ENCODE measurements at regions not wholly inside any gene's neighbourhood (a gene's known extent, or its start where the extent isn't known, plus 50 kb on each side); places are given as distances from the start of the nearest gene placed in this dataset.

DNA sequence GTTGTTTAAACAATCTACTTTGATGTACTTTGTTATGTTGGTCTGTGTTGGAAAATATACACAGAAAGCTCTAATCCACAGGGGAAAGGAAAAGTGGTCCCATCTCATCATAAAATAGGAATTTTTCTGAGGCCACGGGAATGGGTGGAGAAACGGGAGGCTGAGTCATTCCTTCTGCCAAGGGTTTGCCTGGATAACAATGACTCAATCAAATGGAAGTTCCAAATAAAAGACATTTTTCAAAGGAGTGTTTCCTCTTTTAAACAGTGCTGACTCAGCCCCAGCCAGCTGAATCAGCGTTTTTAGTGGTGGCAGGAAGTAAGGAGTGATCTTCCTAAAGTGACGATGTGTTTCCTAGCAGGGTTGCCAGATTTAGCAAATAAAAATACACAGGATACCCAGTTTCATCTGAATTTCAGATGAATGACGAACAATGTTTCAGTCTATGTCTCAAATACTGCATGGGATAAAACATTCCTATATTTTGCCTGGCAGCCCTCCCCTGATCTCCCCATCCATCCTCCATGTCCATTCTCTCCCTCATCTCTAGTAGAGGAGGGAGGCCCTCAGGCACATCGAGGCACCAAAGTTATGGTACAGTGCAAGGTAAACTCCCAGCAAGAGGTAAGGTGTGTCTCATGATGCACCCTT lies 345.4 kb upstream of the GATB start:
- TF ChIP-seq, protein P1, sequence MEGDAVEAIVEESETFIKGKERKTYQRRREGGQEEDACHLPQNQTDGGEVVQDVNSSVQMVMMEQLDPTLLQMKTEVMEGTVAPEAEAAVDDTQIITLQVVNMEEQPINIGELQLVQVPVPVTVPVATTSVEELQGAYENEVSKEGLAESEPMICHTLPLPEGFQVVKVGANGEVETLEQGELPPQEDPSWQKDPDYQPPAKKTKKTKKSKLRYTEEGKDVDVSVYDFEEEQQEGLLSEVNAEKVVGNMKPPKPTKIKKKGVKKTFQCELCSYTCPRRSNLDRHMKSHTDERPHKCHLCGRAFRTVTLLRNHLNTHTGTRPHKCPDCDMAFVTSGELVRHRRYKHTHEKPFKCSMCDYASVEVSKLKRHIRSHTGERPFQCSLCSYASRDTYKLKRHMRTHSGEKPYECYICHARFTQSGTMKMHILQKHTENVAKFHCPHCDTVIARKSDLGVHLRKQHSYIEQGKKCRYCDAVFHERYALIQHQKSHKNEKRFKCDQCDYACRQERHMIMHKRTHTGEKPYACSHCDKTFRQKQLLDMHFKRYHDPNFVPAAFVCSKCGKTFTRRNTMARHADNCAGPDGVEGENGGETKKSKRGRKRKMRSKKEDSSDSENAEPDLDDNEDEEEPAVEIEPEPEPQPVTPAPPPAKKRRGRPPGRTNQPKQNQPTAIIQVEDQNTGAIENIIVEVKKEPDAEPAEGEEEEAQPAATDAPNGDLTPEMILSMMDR (conservative IDR thresholded peaks at IDR 0.05): no peak
- no peak overlapping the region for H3K27ac ChIP-seq

DNA sequence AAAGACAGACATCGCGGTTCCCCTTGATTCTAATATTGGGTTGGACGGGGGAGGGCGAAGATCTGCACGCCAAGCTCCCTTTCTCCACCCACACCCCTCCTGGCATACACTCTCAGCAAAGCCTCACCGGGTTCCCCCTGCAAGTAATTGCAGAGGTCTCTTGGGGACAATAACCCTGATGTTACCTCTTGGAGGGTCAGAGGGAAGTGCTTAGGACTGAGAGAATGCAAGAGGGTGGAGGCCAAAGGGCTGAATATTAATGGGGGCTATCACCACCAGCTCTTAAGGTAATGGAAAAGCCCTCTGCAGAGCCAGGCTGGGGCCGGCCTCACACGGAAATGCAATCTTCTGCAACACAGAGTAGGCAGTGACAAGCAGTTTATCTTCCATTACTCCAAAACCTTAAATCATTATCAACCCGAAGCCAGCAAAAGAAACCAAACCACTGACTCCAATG lies 344.1 kb upstream of the GATB start:
- TF ChIP-seq, protein P1 (conservative IDR thresholded peaks at IDR 0.05): no peak
- H3K27ac ChIP-seq: no peak overlapping the region

DNA sequence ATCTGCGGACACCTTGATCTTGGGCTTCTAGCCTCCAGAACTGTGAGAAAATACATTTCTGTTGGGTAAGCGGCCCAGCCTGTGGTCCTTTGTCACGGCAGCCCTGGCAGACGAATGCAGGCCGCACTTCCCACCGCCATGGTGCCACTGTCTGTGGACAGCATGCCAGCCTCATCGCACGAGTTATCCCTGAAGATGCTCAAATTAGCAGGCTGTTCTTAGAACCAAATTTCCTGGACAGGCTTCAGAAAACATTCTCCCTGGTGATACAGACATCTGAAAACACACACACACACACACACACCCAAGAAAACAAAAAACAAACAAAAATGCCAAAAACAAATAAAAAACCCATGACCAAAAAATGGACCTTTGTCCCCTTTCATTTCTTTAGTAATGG lies 343.5 kb upstream of the GATB start:
- H3K27ac ChIP-seq: no peak overlapping the region; the same call in 1 of the 2 replicates

DNA sequence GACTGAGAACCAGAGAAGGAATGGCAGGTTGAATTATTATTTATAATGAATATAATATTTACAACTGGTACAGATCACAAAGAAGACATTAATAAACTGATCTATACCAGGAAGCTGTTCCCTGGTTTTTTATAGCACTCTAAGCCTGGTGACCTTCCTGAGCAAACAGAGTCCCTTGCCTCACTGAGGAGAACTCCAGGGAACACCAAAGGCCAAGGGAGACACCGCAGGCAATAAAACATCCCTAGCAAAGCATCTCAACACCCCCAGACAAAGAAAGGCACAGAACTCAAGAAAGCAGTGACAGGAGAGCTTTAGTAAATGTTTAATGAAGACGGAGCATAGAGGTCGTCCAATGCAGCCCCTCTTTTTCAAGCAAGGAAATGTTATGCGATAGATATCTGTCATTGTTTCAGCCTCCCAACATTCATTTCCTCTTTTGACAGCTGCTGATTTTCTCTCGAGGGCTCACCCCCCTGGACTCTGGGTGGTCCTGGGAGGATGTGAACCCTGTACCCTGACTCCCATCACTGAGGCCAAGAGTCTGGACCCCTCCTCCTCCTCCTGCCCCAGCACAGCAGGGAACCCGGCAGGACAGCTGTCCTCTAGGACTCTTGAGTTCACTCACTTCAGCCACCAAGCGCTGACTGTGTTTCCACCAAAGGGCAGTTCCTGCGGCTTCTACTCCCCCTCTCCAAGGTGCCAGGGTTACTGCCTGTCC lies 342.5 kb upstream of the GATB start:
- TF ChIP-seq, protein P1 (conservative IDR thresholded peaks at IDR 0.05): no peak
- H3K27ac ChIP-seq: peak overlapping the region; percentile 50

More for the DNA sequence above, 343.5 kb upstream of the GATB start:
- TF ChIP-seq, protein P1 (conservative IDR thresholded peaks at IDR 0.05): no peak

DNA sequence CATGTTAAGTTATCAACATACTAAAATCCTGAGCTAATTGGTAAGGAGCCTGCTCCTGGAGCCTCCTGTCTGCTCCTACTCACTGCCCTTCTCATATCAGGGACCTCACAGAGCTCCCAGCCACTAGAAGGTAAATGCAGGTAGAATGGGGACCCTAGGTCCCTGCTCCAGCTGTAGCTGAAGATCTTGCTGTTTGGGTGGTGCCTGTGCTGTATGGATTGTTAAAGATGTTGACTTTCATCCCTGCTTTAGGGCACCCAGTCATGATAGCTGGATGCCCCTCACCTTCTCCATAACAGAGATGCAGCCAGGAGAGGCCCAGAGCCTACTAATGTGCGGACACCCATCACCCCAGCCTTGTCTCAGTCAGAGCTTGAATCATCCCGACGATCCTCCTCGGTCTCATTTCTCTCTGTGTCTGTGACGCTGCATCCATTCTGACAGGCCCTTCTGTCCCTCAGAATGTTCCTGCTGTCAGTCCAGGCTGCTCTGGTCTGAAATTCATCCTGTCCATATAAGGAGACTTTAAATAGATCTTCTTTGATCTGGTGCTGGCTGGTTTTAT lies 341.7 kb upstream of the GATB start:
- H3K27ac ChIP-seq: peak overlapping the region; percentile 50
- TF ChIP-seq, protein P1 (conservative IDR thresholded peaks at IDR 0.05): no peak

DNA sequence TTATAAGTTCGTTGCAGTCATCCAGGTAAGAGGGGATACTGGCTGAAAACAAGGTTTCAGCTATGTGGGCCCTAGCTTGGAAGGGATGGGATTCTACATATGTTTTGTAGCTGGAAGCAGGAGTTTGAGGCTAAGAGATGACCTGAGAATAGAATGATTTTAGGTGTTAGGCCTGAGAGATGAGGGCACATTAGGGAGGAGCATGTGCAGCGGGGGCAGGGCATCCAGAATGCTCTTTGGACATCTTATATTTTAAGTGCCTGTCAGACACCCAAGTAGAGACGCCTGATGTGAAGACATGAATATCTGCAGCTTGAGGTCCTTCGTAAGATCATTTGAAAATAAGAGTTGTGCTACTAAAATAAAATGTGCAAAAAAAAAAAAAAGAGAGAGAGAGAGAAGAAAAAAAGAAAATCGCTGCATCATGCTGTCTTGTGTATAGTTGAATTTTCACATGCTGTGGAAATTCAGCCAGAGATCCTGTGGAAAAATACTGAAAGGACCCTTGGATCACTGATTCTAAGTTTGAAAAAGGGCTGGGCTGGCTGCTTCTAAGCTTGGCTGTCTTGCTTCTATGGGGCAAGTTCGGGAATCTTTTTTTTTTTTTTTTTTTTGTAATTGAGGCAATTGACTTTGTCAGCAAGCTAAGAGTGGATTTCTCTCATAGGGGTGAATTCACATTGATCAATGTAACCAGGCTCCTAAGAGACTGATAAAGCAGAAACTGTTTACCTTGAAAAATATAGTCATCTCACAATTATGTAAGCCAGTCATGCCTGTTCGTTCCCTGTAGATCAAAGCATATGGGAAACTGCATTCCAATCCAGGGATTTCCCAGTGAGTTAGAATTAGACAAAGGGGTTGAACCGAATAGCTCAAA lies 341.0 kb upstream of the GATB start:
- peak overlapping the region; percentile 50 for H3K27ac ChIP-seq

More for the DNA sequence above, 341.0 kb upstream of the GATB start:
- TF ChIP-seq, protein P1 (conservative IDR thresholded peaks at IDR 0.05): no peak
